ENCODE measurements at regions not wholly inside any gene's neighbourhood (a gene's known extent, or its start where the extent isn't known, plus 50 kb on each side); places are given as distances from the start of the nearest gene placed in this dataset.

- no peak for DNase-seq
Measured at GRCh38 chr21:35414056-35414455, 365.0 kb upstream of the RUNX1 start.

GRCh38 chr21:35412231-35412630, 363.1 kb upstream of the RUNX1 start:
- DNase-seq = no peak

GRCh38 chr21:35411434-35411833, 362.3 kb upstream of the RUNX1 start:
- no peak for DNase-seq

GRCh38 chr21:35410656-35411055, 361.6 kb upstream of the RUNX1 start:
- no peak for DNase-seq

- no peak for DNase-seq
Measured at GRCh38 chr21:35410123-35410522, 361.0 kb upstream of the RUNX1 start.

GRCh38 chr21:35408401-35408800, 359.3 kb upstream of the RUNX1 start:
- DNase-seq = no peak

GRCh38 chr21:35406635-35407034, 357.5 kb upstream of the RUNX1 start:
- DNase-seq = no peak

- DNase-seq = no peak
Measured at GRCh38 chr21:35405981-35406380, 356.9 kb upstream of the RUNX1 start.

GRCh38 chr21:35404247-35404646, 355.1 kb upstream of the RUNX1 start:
- no peak for DNase-seq

GRCh38 chr21:35402061-35402460, 353.0 kb upstream of the RUNX1 start:
- DNase-seq = no peak

- DNase-seq = no peak
Measured at GRCh38 chr21:35401476-35401875, 352.4 kb upstream of the RUNX1 start.

- peak; percentile 71 to 90 for DNase-seq
Measured at GRCh38 chr21:35400233-35400939, 351.3 kb upstream of the RUNX1 start.

- no peak for DNase-seq
Measured at GRCh38 chr21:35399706-35400105, 350.6 kb upstream of the RUNX1 start.

GRCh38 chr21:35399002-35399530, 350.0 kb upstream of the RUNX1 start:
- no peak for DNase-seq

GRCh38 chr21:35398346-35398982, 349.4 kb upstream of the RUNX1 start:
- no peak for DNase-seq

GRCh38 chr21:35397781-35398180, 348.7 kb upstream of the RUNX1 start:
- no peak for DNase-seq

GRCh38 chr21:35396655-35397054, 347.6 kb upstream of the RUNX1 start:
- no peak for DNase-seq

- no peak for DNase-seq
Measured at GRCh38 chr21:35395728-35396127, 346.6 kb upstream of the RUNX1 start.

GRCh38 chr21:35394634-35395369, 345.7 kb upstream of the RUNX1 start:
- DNase-seq = no peak

- DNase-seq = no peak
Measured at GRCh38 chr21:35394049-35394448, 344.9 kb upstream of the RUNX1 start.

- DNase-seq = no peak
Measured at GRCh38 chr21:35390013-35390776, 341.1 kb upstream of the RUNX1 start.

- no peak for DNase-seq
Measured at GRCh38 chr21:35386491-35387079, 337.5 kb upstream of the RUNX1 start.

GRCh38 chr21:35384375-35384774, 335.3 kb upstream of the RUNX1 start:
- no peak for DNase-seq

Data from NCI-H526 (cell line).